GM19351 (cell line): ENCODE measurements at regions not wholly inside any gene's neighbourhood (a gene's known extent, or its start where the extent isn't known, plus 50 kb on each side); places are given as distances from the start of the nearest gene placed in this dataset.
A peak's percentile ranks its signal among the peaks of the same experiment; 100 is the strongest.
"Not testable (repeated sequence)": the region's sequence is repeated elsewhere in the genome, so short reads cannot be mapped to it uniquely, and the experiment has no call there.

Source experiments
- ATAC-seq: cut with Tn5 transposase; IDR thresholded peaks from one replicate; pipeline ENCODE4 v1.9.1; 2021; ENCODE audit warnings: mild to moderate bottlenecking, moderate library complexity; ENCODE audit not compliant: unreplicated experiment

DNA sequence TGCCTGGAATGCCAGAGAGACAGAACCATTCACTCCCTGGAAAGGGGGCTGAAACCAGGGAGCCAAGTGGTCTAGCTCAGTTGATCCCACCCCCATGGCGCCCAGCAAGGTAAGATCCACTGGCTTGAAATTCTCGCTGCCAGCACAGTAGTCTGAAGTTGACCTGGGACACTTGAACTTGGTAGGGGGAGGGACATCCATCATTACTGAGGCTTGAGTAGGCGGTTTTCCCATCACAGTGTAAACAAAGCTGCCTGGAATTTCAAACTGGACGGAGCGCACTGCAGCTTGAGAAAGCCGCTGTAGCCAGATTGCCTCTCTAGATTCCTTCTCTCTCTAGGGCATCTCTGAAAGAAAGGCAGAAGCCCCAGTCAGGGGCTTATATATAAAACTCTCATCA, 310.7 kb upstream of the DPPA4 start:
- no peak for ATAC-seq

DNA sequence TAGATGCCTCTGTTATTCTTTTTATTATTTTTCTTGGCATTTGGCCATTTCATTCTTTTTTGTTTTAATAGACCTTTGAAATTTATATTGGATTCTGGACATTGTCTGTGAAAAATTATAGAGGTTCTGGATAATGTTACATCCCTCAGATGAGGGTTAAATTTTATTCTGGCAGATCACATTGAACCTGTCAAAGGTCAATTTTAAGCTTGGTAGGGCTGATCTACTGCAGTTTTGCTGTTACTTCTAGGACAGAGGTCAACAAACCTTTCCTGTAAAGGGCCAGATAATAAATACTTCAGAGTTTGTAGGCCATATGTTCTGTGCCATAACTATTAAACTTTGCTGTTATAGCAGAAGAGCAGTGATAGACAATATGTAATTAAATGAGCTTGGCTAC, 318.9 kb upstream of the DPPA4 start:
- no peak for ATAC-seq

DNA sequence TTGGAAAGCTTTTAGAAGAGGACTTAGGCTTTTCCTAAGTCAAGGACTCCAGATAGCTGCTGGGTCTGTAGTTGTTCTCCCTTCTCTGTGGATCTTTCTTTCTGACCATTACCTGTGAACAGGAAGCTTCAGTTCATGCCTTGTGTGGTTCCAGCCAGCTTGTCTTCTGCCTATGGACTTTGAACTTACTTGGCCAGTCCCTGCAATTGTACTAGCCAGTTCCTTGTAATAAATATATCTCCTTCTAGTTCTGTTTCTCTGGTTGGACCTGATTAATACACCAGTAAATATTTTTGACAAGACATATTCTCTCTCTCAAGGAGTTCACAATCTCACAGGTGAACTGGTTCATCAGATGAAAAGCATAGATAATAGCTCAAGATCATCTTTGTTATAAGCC, 341.3 kb upstream of the DPPA4 start:
- ATAC-seq, result no peak

DNA sequence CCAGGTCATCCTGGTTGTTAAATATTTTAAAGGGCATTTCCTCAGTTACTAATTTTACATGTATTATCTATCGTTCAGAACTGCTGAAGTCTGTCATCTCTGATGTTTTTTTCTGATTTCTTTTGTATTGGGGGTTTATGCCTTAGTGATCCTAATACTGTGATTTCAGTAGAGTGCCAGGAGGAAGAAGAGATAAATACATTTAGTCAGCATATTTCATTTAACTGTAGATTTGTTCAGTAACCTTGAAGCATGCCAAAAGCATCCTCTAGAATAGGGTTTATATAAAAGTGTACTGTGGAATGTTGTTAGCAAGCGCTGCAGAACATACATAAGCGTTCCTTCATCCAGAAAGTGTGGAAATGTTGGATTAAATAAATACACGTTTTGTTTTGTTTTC, 342.3 kb upstream of the DPPA4 start:
- no peak for ATAC-seq

DNA sequence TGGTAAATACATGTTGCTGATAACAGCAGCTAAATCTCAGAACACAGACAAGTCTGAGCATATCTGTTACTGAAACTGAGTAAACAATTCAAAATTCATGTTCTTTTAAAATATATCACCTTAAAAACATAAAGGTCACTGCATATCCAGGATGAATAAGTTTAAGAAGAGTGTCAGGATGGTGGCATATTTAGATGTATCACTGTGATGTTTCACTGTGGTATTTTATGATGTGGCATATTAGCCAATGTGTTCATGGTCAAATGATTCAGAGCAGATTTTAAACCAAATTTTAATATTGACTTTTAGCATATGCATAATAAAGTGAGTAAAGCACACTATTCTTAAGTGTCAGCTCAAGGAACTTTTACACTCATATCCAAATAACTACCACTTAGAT, 346.4 kb upstream of the DPPA4 start:
- no peak for ATAC-seq

DNA sequence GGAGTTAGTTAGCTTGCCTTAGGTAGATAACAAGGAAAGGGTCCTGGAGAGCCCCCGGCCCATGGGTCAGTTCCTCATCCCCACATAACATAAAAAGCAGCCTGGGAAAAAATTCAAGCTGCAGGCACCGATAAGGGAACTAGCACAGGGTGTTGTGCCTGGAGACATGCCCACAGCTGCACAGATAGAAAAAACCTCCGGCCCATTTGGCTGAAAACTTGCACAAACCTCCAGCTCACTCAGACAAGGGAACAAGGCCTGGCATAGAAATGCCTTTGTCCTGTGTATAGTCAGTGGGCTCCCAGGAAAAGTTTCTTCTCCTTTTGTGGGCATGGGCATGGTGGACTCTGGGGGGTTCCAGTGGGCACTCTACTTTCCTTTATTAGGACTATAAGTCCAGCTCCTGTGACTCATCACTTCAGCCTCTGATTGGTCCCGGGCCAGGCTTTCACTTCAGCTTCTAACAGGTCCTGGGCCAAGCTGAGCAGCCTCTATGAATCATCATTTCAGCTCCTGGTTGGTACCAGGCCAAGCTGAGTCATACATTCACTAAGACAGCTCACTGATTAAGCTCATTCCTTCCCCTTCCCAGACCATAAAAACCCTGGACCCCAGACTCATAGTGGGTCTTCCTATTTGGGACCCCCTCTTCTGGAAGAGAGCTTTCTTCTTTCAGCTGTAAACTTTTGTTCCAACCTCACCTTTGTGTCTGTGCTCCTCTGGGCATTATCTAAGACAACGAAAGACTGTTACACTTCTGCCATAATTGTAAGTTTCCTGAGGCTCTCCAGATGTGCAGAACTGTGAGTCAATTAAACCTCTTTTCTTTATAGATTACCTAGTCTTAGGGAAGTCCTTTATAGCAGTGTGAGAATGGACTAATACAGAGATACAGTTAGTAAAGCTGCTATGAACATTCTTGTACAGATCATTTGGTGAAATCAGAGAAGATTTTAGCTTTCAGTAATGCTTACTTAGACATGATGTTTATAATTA, 348.0 kb upstream of the DPPA4 start:
- ATAC-seq, result no peak

DNA sequence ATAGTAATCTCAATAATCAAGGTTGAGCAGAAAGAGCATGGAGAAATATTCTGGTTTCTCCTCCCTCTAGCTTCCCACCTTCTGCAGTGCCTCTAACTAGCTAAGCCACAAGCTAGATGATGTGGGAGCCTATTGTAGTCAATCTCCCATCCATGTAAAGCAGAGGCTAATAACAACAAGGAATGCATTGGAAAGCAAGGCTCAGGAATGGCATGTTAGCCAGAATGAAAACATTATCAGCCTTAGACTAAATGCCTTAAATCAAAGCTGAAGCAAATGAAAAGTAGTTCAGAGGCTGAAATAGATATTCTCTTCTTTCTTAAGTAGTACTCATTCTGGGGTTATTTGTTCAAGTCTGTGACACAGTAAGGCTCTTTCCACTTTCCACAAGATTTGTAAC, 350.3 kb upstream of the DPPA4 start:
- no peak for ATAC-seq

DNA sequence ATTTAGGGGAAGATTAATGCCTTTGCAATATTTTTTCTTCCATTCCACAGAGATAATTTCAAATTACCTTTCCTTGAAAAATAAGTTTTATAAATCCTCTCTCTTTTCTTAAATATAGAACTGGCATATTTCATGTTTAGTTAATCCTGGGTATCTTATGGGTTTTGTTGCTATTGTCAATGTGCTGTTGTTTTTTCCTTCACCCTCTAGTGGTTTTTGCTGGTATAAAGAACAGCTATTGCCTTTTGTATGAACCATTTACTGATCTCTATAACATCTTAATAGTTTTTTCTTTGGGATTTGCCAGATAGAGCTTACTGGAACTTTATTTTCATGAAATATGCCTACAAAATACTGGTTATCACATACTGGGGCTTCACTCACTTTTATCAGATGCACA, 359.6 kb upstream of the DPPA4 start:
- no peak for ATAC-seq

DNA sequence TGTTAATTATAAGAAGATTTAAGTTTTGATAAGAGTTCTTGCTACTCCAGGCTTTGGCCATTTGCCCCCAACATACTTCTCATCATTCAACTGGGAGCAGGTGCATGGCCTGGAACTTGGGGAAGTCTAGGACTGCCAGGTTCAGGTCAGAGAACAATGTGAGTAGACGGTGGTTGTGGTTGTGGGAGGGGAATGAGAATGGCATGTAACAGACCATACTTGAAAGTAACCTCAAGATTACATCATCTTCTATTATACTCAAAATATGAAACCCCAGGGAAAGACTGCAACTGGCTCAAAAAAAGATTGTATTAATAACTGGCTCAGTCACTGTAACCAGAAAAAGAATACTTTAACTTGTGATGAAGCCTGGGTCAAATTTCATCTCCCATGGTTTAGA, 364.9 kb upstream of the DPPA4 start:
- peak; percentile 85 for ATAC-seq

DNA sequence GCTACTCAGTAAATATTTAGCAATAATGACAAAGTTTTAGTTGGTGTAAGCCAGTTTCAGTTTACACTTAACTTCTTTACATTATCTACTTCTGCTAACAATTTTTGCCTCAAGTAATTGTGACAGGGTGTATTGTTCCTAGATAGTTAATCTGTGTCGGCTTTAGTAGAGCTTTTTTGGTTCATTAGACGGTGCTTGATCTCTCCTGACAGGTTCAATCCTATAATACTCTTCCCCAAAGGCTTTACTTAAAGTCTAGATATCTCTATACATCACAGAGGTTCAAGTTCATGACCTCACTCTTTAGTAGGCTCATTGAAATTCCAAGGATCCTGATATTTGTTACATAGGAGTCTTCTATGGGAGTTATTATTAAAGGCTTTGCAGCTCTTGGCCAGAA, 365.6 kb upstream of the DPPA4 start:
- no peak for ATAC-seq

DNA sequence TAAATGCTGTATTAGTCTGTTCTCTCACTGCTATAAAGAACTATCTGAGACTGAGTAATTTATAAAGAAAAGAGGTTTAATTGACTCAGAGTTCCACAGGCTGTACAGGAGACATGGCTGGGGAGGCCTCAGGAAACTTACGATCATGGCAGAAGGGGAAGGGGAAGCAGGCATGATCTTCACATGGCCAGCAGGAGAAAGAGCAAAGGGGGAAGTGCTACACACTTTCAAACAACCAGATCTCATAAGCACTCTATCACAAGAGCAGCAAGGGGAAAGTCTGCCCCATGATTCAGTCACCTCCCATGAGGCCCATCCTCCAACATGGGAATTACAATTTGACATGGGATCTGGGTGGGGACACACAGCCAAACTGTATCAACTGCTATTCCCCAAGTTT, 367.8 kb upstream of the DPPA4 start:
- not testable (repeated sequence) for ATAC-seq

DNA sequence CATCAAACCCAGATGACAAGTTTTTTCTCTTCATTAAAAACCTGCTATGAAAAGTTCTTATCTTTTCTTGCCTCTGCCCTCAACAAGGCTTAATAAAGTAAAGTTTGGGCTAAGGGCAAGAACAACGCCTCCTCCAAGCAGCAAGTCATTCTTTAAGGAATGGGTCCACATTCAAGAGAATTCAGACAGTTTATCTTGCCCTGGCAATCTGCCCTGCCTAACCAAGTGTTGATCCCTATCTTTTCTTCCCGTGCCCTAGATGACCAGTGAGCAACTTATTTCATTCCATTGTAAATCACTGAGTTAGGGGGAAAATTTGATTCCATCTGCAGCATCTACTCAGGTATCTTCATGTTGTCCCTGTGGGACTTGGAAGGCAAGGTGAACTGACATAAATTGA, 370.3 kb upstream of the DPPA4 start:
- ATAC-seq, result no peak

DNA sequence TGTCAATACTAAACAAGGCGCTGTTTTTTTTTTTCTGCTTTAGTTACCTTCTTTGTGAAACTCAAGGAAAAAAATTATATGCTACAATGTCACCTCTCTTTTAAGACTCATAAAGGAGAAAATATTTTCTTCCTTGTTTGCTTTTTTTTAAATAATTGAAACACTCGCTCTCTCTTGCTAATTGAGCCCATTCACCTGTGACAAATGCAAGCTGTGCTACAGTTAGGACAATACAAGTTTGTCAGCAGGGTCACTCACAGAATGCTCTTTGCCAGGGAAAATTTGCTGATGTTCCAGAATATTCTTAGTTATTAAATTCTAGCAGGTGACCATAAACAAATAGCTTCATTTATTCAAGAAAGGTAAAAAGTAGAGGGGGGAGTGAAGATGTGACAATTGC, 375.9 kb upstream of the DPPA4 start:
- ATAC-seq, result no peak

DNA sequence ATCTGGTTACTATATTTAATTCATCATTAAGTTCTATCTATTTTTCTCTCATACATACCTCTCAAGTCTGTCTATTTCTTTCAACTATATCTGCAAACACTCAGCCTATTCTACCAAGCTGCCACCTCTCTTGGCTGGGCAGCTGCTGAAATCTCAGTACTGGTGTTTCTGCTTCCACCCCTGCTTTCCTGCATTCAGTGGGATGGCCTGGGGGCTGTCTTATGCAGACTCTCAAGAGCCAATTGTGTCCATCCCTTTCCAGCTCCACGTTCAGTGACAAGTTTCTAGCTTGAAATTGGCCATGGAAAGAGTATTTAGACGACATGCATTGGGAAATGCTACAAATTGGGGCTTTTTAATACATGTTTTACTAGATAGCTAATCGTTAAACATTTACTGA, 378.4 kb upstream of the DPPA4 start:
- no peak for ATAC-seq

DNA sequence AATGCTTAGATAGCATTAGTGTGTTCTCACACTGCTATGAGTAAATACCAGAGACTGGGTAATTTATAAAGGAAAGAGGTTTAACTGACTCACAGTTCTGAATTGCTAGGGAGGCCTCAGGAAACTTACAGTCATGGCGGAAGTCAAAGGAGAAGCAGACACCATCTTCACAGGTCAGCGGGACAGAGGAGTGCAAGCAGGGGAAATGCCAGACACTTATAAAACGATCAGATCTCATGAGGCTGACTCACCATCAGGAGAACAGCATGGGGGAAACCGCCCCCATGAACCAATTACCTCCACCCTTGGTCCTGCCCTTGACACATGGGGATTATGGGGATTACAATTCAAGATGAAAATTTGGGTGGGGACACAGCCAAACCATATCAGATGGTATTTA, 381.5 kb upstream of the DPPA4 start:
- ATAC-seq, result no peak

DNA sequence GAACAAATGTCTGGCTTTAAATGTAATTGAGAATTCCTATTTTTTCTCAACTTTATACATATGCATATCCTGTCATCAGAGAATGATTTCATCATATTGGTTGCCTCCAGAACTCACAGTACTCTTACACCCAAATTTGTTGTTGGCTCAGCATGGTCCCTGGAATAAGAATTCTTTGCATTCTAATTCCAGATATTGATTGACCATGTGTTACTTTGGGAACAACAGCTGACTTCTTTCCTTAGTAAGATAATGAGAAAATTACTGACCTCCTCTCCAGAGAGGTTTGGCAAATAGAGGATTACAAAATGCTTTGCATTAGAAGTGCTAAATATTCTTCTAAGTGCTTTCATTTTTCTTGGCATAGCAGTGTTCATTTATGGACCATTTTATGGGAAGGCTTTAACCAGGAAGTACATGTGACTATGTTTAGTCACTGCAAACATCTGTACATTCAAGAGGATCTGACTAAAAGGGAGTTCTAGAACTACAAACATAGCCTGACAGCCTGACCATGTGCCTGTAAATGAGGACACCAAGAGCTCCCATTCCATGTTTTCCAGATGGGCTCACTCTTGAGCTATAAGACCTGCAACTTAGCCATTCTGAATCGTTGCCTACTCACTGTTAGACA, 391.6 kb upstream of the DPPA4 start:
- no peak for ATAC-seq

DNA sequence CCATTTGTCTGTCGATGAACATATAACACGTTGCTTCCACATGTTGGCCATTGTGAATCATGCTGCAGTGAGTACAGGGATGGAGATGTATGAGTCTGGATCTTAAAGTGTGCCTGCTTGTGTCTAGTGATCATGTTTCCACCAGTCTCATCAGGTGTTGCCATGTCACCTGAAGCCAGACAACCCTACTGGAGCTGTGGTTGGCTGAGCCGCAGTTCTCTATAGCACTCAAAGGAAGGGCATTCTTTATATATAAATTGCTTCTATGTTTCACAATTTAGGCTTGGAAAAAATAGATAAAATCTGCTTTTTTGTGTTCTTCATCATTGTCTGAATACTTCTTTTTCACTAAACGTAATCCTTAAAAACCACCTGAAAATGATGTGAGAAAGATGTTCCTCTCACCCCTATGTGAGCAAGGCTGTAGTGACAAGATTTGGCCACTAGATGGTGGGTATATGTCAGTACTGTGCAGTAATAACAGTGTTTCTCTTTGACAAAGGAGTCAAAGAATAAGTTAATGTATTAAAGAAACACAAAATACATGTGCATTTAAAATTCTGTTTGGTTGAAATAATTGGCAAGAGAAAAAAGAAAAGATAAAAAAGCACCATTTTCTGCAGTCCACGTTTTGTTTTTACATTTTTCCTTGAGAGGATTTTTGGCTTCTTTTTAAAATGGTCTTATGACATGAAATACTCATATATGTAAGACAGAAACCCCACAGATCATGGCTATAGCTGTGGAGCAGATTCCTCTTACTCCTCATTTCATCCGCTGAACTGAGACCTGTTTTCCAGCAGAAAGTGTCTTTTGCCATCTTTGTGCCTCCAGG, 394.5 kb upstream of the DPPA4 start:
- ATAC-seq, result peak; percentile 93

DNA sequence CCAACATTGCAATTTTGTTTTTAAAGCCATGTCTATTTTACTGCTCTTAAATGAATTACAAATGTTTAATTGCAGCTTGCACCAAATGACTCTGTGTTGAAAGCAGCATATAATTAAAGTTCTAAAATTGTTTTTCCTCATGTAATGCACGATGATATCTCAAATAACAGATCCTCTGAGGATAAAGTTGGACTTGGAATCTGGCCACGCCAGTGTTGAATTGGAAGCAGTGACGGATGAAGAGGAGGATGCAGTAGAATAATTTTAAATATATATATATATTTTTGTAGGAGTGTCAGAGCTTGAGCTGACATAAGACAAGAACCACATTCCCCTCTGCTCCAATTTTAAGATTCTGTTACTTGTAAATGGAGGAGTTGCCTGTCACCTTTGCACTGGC, 406.6 kb upstream of the DPPA4 start:
- no peak for ATAC-seq

DNA sequence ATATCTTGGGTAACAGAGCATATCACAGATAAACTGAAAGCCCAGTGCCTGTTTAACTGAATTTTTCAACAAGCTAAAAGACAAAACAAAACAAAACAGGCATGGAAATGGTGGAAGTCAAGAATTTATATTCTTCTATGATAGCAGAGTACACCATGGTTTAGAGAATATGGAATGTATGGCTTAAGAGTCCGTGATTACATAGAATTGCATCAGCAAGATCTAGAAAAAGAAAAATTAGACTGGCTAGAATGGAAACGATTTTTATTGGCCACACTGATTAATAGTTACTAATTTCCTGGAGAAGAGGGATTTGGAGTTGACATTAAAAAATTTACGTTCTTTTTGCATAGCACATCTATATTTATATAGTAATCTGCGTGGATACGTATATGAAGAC, 435.2 kb upstream of the DPPA4 start:
- no peak for ATAC-seq

DNA sequence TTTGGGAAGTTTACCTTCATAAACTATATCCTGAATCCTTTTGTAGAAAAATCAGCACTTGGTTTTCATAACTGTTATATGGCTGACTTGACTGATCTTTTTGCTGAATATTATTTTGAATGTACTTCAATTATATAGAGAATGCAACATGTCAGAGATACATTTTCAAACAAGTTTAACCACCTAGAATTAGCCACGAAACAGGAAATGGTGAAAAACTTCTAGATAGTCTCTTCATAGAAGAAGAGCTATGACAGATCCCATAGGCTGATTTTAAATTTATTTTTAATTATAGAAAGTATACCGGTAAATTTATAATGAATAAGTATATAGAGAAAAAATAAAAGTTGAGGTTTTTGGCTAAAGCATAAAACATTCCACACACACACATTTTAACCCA, 436.8 kb upstream of the DPPA4 start:
- ATAC-seq, result no peak

DNA sequence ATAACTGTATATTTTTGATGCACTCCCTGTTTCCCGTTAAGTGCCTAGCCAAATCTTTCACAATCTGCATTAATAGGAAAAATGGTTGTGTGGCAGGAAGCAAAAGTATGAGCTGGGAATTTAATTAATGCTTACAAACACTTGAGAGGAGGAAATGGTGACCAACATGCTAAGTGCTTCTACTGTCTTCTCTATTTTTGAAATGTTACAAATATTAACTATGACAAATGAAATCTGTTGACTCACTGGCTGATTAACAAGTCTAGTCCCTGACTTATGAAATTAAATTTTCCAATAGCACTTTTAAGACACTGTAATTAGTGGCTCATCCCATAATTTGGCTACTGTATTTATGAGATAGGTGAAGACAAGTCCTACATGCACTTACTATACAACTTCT, 446.9 kb upstream of the DPPA4 start:
- no peak for ATAC-seq
